ENCODE measurements at regions not wholly inside any gene's neighbourhood (a gene's known extent, or its start where the extent isn't known, plus 50 kb on each side); places are given as distances from the start of the nearest gene placed in this dataset.

DNA sequence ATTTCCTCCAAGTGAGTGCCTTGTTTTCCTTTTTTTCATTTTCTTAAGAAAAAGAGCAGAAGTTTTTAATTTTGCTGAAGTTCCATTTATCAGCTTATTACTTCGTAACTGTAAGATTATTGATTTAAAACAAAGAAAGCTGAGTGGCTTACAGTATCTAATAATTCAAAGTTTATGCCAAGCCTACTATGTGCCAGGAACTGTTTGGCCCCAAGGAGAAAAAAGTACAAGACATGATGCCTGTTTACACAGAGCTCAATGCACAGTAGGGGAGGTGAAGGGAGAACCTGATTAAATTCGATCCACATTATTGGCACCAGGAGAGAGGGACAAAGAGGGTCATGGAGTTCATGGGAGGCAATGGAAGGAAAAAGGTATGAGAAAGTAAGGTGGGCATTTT, 419.3 kb upstream of the ZMIZ1 start:
- ATAC-seq (ENCODE audit: low read depth in 2 of 2) = no peak
- H3K36me3 Mint-ChIP-seq = no peaks in the 10 kb centered on the region
- H3K4me1 Mint-ChIP-seq = no peaks in the 10 kb centered on the region
- no peak overlapping the region for H3K27ac Mint-ChIP-seq
- DNase-seq = no peak
- H3K27me3 Mint-ChIP-seq = peaks cover 12 to 57% (median 36%) of the 10 kb centered on the region in 3 donors
- H3K4me3 Mint-ChIP-seq = no peak overlapping the region
- H3K9me3 Mint-ChIP-seq = peaks cover 0 to 10% (median 5%) of the 10 kb centered on the region in 7 donors

DNA sequence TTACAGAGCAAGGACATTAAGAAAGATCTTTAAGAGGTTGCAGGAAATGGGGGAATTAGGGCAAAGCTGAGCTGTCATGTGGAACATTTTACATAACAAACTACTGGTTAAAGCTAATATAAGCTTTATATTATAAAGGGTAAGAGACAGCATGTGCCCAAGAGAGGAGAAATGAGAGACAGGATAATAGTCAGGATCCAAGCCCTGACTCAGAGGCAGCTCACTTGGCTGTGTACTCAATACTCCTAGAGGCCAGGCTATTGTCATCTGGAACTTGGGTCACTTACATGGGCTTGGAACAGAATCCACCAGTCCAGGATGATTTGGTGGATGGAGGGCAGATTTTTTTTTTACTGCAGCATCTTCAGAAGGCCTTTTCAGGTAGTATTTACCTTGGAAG, 418.6 kb upstream of the ZMIZ1 start:
- ATAC-seq (ENCODE audit: low read depth in 2 of 2) = no peak
- Mint-ChIP-seq H3K36me3 (no peaks in the 10 kb centered on the region), H3K27me3 (peaks cover 16 to 63% (median 40%) of the 10 kb centered on the region in 3 donors), H3K4me3 (no peak overlapping the region), H3K4me1 (no peaks in the 10 kb centered on the region), H3K27ac (no peak overlapping the region), H3K9me3 (peaks cover 0 to 4% (median 0%) of the 10 kb centered on the region in 7 donors)
- DNase-seq = no peak

DNA sequence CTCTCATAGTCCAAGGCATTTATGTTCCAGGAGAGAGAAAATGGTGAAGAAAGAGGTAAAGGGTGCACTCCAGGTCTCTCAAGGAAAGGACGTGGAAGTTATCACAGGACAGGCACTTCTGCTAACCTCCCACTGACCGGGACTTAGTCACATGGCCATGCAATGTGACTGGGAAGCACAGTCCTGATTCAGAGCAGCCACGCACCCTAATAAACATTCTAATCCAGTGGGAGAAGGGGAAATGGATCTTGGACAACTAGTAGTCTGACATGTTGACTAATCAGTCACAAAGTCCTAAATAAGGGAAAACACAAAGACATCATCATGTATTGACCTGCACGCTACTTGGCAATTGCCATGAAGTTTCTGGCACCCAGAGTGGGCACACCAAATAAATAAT, 417.5 kb upstream of the ZMIZ1 start:
- peaks cover 16 to 63% (median 40%) of the 10 kb centered on the region in 3 donors for H3K27me3 Mint-ChIP-seq
- no peak overlapping the region for H3K4me3 Mint-ChIP-seq
- ATAC-seq (ENCODE audit: low read depth in 2 of 2) (no peak), DNase-seq (no peak)
- H3K36me3 Mint-ChIP-seq = no peaks in the 10 kb centered on the region
- no peaks in the 10 kb centered on the region for H3K4me1 Mint-ChIP-seq
- peaks cover 0 to 4% (median 0%) of the 10 kb centered on the region in 7 donors for H3K9me3 Mint-ChIP-seq
- H3K27ac Mint-ChIP-seq = peak overlapping the region in 1 of 6 donors; percentile 35

DNA sequence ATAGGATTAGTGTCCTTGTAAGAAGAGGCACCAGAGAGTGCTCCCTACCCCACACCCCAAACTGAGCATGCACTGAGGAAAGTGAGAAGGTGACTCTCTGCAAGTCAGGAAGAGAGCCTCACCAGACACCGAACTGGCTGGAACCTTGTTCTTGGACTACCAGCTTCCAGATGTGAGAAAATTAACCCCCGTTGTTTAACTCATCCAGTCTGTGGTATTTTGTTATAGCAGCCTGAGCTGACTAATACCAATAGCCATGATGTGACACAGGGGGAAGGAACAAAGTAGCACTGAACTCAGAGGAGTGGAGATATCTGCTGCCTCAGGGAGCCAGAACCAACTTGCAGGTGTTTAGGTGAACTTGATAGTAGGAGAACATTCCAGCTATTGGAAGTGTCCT, 415.2 kb upstream of the ZMIZ1 start:
- ATAC-seq (ENCODE audit: low read depth in 2 of 2) = no peak
- DNase-seq = no peak
- peaks cover 16 to 49% (median 32%) of the 10 kb centered on the region in 3 donors for H3K27me3 Mint-ChIP-seq
- H3K4me1 Mint-ChIP-seq = no peaks in the 10 kb centered on the region
- H3K4me3 Mint-ChIP-seq = no peak overlapping the region
- no peaks in the 10 kb centered on the region for H3K36me3 Mint-ChIP-seq
- H3K27ac Mint-ChIP-seq = no peak overlapping the region
- peaks cover 0 to 4% (median 0%) of the 10 kb centered on the region in 7 donors for H3K9me3 Mint-ChIP-seq

DNA sequence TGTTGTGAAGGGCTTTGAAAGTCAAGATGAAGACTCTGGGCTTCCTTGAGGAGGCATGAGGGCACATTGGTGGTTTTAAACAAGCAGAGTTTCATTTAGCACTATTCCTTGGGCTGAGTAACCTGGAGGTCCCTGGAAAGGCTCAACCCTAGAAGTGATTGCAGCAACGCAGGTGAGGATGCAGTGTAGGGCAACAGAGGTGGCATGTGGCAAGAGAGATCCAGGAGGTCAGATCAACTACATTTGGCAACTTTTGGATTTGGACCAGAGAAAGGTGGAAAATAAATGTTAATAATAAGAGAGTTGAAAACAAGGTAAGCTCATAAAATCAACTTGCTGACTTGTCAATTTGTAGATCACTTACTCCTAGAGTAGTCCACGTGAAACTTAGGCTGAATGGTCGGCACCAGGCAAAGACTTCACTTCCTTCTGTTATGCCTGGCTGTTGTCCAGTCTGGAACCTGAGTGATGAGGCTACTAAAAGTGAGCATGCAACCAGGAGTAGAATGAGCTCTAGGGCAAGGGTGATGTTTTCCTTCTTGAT, 414.6 kb upstream of the ZMIZ1 start:
- Mint-ChIP-seq H3K27me3 (peaks cover 19 to 49% (median 32%) of the 10 kb centered on the region in 3 donors), H3K4me3 (no peak overlapping the region), H3K9me3 (peaks cover 0 to 4% (median 0%) of the 10 kb centered on the region in 7 donors), H3K27ac (no peak overlapping the region), H3K4me1 (no peaks in the 10 kb centered on the region), H3K36me3 (no peaks in the 10 kb centered on the region)
- ATAC-seq (ENCODE audit: low read depth in 2 of 2) (no peak), DNase-seq (no peak)

DNA sequence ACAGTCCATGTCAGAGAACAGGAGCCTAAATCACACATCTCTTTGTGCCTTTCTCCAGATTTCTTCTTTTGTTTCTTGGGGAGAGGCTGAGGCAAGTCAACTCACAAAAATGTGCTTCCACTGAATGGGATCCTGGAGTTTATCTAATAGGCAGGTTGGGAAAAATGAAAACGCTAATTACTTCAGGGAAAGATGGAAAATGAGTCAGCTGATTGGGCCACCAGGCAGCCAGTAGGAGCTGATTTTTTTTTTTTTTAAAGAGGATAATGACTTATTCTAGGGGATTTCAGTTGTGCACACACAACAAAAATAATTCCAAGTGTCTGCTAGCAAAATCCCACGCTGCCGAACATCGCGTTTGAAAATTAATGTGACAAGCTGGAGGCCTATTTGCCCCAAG, 412.8 kb upstream of the ZMIZ1 start:
- ATAC-seq (ENCODE audit: low read depth in 2 of 2) (no peak), DNase-seq (no peak)
- no peaks in the 10 kb centered on the region for H3K4me1 Mint-ChIP-seq
- peaks cover 0 to 4% (median 0%) of the 10 kb centered on the region in 7 donors for H3K9me3 Mint-ChIP-seq
- peaks cover 15 to 34% (median 26%) of the 10 kb centered on the region in 3 donors for H3K27me3 Mint-ChIP-seq
- no peaks in the 10 kb centered on the region for H3K36me3 Mint-ChIP-seq
- no peak overlapping the region for H3K4me3 Mint-ChIP-seq
- H3K27ac Mint-ChIP-seq = no peak overlapping the region

DNA sequence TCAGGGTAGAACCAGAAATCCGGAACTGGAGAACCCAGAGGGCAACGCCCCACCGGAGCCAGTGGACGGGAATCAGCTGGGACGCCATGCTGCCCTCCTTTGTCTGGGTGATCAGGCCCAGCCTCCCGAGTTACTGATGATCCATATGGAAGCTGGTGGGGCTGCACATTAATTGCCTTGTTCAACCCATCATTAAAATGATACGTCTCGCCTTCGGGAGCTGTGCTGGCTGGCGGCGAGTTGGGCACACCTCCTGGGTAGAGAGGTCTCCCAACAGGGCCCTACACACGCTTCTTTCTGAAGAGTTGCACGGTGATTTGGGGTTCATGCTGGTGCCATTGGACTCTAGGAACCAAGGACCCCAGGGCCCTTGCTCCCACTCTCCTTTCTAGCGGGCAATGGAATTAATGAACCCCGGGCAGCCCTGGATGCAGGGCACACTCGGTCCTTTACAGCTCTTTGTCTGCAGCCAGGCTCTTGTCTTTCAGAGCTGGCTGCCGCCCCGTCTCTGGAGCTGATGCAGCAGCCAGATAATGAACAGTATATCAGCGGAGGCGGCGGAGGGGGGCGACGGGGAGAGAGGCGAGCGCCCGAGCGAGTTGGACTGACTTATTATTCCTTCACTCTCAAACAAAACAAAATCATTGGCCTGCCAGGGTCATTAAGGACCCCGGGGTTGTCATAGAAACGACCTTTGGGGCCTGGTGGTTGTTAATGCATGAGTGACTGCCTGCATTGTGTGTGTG, 412.2 kb upstream of the ZMIZ1 start:
- no peak for DNase-seq
- peaks cover 15 to 33% (median 22%) of the 10 kb centered on the region in 3 donors for H3K27me3 Mint-ChIP-seq
- H3K9me3 Mint-ChIP-seq = peaks cover 0 to under 1% (median 0%) of the 10 kb centered on the region in 7 donors
- no peak overlapping the region for H3K27ac Mint-ChIP-seq
- no peaks in the 10 kb centered on the region for H3K36me3 Mint-ChIP-seq
- no peak for ATAC-seq (ENCODE audit: low read depth in 2 of 2)
- no peaks in the 10 kb centered on the region for H3K4me1 Mint-ChIP-seq
- H3K4me3 Mint-ChIP-seq = no peak overlapping the region

DNA sequence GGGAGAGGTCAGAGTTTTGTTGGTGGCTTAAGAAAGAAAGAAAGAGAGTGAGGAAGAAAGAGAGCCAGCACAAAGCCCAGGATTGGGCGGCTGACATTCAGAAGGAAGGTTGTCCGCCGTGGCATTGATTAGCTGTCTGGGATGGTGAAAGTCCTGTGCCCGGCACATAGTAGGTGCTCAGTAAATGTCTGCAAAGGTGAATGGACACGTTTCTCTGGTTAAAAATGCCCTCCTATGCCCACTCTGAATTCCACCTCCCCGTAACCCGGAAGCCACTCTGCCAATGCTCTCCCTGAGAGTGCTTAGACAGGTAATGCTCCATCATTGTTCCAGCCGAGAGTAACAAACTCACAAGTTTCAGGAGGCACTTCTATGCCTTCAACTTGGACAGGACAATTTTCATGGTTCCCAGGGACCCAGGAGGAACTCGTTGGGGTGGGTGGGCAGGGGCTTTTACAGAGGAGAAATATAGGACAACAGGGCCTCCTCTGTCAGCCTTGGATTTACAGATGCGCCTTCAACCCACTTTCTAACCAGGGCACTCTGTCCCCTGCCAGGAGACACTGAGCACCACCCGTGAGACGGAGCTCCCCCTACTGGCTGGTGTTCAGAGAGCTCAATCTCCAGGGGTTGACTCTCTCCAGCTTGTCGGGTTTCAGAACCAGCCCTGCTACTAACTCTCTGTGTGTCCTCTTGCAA, 411.5 kb upstream of the ZMIZ1 start:
- H3K27me3 Mint-ChIP-seq = peaks cover 15 to 33% (median 22%) of the 10 kb centered on the region in 3 donors
- H3K27ac Mint-ChIP-seq = peak overlapping the region in 1 of 6 donors; percentile 18
- peak; percentile 34 to 51 for ATAC-seq (ENCODE audit: low read depth in 2 of 2)
- no peaks in the 10 kb centered on the region for H3K4me1 Mint-ChIP-seq
- no peaks in the 10 kb centered on the region for H3K36me3 Mint-ChIP-seq
- no peaks in the 10 kb centered on the region for H3K9me3 Mint-ChIP-seq
- peak; percentile 6 for DNase-seq
- H3K4me3 Mint-ChIP-seq = no peak overlapping the region

DNA sequence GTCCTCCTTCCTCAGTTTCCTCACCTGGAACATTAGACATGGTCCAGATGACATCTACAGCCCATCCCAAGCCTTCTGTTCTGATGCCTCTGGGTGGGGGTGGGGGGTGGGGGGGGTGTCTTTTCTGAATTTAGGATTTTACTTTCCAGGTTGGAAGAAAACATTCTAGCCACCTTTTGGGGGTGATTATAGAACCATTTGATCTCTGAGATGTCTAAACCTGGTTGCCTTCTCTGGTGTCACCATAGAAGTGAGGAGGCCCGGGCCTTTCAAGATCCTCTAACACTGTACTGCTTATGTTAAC, 411.0 kb upstream of the ZMIZ1 start:
- DNase-seq = no peak
- ATAC-seq (ENCODE audit: low read depth in 2 of 2) = no peak
- no peak overlapping the region for H3K4me3 Mint-ChIP-seq
- H3K9me3 Mint-ChIP-seq = peaks cover 0 to under 1% (median 0%) of the 10 kb centered on the region in 7 donors
- H3K27ac Mint-ChIP-seq = peak overlapping the region in 1 of 6 donors; percentile 18
- H3K4me1 Mint-ChIP-seq = no peaks in the 10 kb centered on the region
- no peaks in the 10 kb centered on the region for H3K36me3 Mint-ChIP-seq
- H3K27me3 Mint-ChIP-seq = peaks cover 17 to 32% (median 22%) of the 10 kb centered on the region in 3 donors

DNA sequence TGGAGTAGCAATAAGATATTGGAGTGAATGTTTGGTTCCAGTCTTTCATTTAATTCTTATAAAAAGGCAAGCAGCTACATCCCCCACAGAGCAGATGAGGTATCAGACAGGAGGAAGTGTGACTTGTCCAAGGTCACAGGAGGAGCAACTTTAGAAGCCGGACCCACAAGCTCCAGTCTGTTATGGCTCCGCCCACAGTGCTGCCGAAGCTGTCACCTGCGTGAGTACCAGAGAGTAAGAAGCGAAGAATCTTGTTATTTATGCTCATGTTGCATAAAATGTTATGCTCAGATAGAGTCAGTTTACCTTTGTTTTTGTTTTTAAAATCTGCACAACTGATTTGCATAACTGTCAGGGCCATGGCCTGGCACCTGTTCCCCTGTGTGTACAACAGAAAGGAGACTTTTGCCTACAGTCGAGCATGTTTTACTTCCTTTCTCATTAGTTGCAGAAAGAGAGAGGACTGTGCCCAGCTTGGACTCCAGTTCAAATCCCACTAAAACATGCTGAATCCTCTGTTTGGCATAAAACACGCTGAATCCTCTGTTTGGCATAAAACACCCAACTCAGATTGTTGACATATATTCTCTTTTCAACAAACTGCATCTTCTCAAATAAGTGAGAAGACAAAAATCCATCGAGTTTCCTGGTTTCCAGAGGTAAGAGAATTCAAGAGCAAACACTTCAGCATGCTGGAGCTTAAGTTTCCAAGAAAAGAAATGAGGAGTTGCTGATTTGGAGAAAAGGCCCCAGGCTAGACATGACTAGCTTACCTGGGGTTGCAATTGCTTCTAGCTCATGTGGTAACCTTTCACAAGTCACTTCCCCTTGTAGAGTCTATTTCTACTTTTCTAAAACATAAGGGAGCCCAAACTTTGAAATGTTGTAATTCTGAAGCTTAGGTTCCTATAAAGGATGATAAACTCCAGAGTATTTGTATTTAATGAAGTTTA, 409.8 kb upstream of the ZMIZ1 start:
- Mint-ChIP-seq H3K4me3 (no peak overlapping the region), H3K27me3 (peaks cover 17 to 32% (median 25%) of the 10 kb centered on the region in 3 donors), H3K36me3 (no peaks in the 10 kb centered on the region), H3K27ac (peak overlapping the region in 1 of 6 donors; percentile 20), H3K4me1 (no peaks in the 10 kb centered on the region), H3K9me3 (peaks cover 0 to 7% (median 5%) of the 10 kb centered on the region in 7 donors)
- ATAC-seq (ENCODE audit: low read depth in 2 of 2) (no peak), DNase-seq (no peak)

DNA sequence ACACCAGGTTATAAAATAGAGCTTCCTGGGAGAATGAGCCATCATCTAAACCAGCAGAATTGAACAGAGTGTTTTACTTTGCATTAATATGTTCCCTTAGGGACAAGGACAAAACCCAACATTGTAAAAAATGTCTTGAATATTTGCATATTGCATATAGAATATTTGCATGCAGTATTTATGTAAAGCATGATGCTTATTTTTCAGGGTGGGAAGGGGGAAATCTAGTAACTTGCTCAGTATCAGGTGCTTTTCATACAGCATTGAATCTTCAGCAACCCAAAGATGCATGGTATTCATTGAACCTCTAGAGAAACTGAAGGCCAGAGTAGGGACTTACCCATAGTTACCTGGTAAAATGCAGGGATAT, 409.2 kb upstream of the ZMIZ1 start:
- ATAC-seq (ENCODE audit: low read depth in 2 of 2) = no peak

DNA sequence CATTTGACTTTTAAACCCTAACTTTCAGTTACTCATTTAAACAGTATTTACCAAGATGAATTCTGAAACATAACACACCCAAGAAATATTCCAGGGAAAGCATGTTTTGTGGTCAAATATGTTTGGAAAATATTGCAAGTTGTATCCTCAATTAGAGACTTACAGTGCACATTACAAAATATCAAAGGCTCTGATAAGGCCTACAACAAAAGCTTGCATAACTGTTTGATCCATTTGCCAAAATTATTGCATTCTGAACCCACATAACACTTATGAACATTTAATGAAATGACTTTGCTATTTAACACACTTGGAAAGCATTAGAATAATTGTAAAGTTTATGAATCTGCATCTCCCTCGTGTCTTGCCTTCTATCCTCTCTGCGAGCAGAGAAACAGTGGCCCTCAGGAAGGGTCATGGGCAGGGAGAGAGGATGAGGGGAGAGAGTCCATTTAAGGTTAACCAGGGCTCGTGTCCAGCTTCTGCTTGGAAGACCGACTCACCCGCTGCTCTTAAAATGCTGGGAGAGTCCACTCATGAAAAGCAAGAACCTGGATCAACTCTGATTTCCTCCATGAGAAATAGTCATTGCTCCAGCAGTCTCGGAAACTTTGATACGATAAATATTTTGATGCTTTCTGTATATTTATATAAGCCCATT, 408.2 kb upstream of the ZMIZ1 start:
- no peak for DNase-seq
- peaks cover 0 to 7% of the 10 kb centered on the region in 2 donors for H3K36me3 Mint-ChIP-seq
- ATAC-seq (ENCODE audit: low read depth in 2 of 2) = no peak
- H3K9me3 Mint-ChIP-seq = peaks cover 0 to 24% (median 16%) of the 10 kb centered on the region in 7 donors
- no peak overlapping the region for H3K4me3 Mint-ChIP-seq
- H3K4me1 Mint-ChIP-seq = no peaks in the 10 kb centered on the region
- no peak overlapping the region for H3K27ac Mint-ChIP-seq
- peaks cover 16 to 32% (median 29%) of the 10 kb centered on the region in 3 donors for H3K27me3 Mint-ChIP-seq

More for the DNA sequence above, 409.2 kb upstream of the ZMIZ1 start:
- no peak for DNase-seq
- peaks cover 11 to 27% (median 22%) of the 10 kb centered on the region in 3 donors for H3K27me3 Mint-ChIP-seq
- no peak overlapping the region for H3K27ac Mint-ChIP-seq
- H3K9me3 Mint-ChIP-seq = peaks cover 0 to 14% (median 9%) of the 10 kb centered on the region in 7 donors
- no peaks in the 10 kb centered on the region for H3K4me1 Mint-ChIP-seq
- H3K36me3 Mint-ChIP-seq = peaks cover 0 to under 1% of the 10 kb centered on the region in 2 donors
- no peak overlapping the region for H3K4me3 Mint-ChIP-seq

Data from naive B cell (primary cell).